Brain microvascular endothelial cell (primary cell): ENCODE measurements at regions not wholly inside any gene's neighbourhood (a gene's known extent, or its start where the extent isn't known, plus 50 kb on each side); places are given as distances from the start of the nearest gene placed in this dataset.

Experiments
- DNase-seq: peaks from one replicate; pipeline ENCODE4 v3.0.0-alpha.2; 2020
- H3K27ac ChIP-seq: fragments of 250-450 bp; sonication (Bioruptor Pico); 2 replicates; pipeline ENCODE4 v1.5.1; 2020; ENCODE audit warnings: mild to moderate bottlenecking, moderate library complexity
- H3K27me3 ChIP-seq: fragments of 250-450 bp; sonication (Bioruptor Pico); replicated peaks from 2 replicates; pipeline ENCODE4 v1.5.1; 2020; ENCODE audit warnings: mild to moderate bottlenecking
- H3K36me3 ChIP-seq: fragments of 250-450 bp; sonication (Bioruptor Pico); replicated peaks from 2 replicates; pipeline ENCODE4 v1.5.1; 2020; ENCODE audit warnings: mild to moderate bottlenecking
- H3K4me3 ChIP-seq: 2 replicates; pipeline ENCODE4 v1.5.1; 2011; ENCODE audit warnings: low read depth, mild to moderate bottlenecking, control low read depth, low read length, moderate library complexity
- in situ Hi-C: cut with HindIII; loops from 2 replicates; pipeline ENCODE4 v1.10.0; 2017; ENCODE audit warnings: low sequenced_read_pairs, low pct_ligation_motif_present
- TF ChIP-seq, protein P1 (sequence below): IDR thresholded peaks from 2 replicates; pipeline ENCODE4 v1.5.1; 2011; ENCODE audit warnings: low read depth, mild to moderate bottlenecking, moderate library complexity, low read length, control low read depth, inconsistent platforms; ENCODE audit errors: missing control alignments

DNA sequence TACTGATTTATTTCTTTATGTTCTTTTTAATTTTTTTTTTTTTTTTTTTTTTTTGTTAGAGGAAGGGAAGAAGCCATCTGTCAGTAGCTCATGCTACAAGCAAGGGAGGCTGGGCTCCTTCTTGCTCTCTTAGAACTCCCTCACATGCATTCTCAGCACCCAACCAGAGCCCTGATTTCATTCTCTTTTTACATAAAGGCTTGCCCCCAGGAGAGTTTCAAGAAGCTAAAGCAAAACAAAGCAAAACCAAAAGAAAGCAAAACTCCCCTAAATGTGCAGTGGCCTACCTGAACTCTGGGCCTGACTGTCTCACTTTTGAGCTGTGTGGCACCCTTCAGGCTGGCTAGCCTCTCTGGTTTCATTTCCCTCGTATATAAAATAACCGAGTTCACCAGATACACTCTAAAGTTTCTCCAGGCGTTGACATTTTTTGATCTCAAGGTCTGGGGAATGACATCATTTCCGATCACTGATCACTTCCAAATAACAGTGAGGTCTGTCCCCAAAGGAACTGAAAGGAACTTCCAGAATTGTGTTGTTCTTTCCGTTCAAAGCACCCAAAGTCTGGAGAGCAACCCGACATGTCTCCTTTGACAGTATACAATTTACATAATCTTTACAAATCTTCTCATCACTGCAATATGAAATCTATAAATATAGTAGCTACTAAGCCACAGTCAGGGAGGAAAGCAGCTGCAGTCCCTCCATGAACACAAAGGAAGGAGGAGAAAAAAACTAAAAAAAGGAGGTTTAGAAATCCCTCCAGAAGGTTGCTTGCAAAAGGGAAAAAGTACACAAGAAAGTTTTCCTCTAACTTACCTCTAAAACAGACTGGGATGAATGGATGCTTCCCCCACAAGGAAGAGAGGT is 145.6 kb upstream of the NCK2 start:
- Histone ChIP-seq H3K27me3 (no peaks in the 10 kb centered on the region), H3K36me3 (no peaks in the 10 kb centered on the region), H3K4me3 (no peak overlapping the region), H3K27ac (no peak overlapping the region)
- DNase-seq, result no peak
- TF ChIP-seq, protein P1, sequence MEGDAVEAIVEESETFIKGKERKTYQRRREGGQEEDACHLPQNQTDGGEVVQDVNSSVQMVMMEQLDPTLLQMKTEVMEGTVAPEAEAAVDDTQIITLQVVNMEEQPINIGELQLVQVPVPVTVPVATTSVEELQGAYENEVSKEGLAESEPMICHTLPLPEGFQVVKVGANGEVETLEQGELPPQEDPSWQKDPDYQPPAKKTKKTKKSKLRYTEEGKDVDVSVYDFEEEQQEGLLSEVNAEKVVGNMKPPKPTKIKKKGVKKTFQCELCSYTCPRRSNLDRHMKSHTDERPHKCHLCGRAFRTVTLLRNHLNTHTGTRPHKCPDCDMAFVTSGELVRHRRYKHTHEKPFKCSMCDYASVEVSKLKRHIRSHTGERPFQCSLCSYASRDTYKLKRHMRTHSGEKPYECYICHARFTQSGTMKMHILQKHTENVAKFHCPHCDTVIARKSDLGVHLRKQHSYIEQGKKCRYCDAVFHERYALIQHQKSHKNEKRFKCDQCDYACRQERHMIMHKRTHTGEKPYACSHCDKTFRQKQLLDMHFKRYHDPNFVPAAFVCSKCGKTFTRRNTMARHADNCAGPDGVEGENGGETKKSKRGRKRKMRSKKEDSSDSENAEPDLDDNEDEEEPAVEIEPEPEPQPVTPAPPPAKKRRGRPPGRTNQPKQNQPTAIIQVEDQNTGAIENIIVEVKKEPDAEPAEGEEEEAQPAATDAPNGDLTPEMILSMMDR, result no peak
- in situ Hi-C loops, result no loop called here

DNA sequence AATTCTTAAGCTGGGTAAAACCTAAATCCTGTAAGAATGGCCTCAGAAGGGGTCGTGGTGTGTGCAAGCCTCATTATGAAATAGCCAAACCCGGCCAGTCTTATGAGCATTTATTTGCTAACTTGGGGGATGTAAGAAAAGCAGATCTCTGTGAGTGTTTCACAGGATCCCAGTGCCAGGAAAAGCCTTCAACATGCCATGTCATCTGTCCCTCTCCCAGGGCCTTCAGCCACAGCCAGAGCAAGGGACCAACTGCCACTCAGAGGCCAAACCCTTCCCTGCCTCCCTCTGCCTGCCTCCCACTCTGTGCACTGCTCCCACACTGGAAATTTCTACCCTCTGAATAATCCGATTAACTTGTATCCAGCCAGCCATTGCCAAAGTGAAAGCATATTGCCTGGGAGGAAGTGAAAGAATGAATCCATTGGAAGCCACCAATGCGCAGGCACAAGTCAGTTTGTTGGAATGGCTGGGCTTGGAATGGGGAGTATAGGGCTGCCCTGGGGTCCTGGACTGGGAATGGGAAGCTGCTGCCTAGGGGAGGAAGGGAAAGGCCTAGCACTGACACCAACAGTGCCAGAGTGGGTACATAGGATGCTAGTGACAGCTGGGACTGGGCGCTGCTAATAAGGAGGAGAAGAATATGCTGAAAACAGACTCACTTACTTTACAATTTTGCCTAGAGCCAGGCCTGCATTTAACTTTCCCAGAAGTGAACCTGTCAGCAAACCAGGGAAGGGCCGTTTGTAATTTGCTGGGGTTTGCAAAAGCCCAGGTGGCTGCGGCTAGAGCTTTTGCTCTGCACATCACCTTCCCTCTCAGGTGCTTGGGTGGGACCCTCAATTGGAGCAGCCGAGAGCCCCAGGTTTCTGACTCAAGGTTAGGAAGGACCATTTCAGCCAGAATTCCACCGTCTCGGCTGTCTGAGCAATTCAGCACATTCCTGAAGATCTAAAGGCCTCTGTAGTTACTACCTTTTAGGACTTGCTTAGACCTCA is 146.6 kb upstream of the NCK2 start:
- in situ Hi-C loops, result no loop called here
- no peaks in the 10 kb centered on the region for H3K27me3 ChIP-seq
- H3K27ac ChIP-seq, result no peak overlapping the region
- no peak overlapping the region for H3K4me3 ChIP-seq
- TF ChIP-seq, protein P1, result no peak
- DNase-seq, result no peak
- H3K36me3 ChIP-seq, result no peaks in the 10 kb centered on the region

DNA sequence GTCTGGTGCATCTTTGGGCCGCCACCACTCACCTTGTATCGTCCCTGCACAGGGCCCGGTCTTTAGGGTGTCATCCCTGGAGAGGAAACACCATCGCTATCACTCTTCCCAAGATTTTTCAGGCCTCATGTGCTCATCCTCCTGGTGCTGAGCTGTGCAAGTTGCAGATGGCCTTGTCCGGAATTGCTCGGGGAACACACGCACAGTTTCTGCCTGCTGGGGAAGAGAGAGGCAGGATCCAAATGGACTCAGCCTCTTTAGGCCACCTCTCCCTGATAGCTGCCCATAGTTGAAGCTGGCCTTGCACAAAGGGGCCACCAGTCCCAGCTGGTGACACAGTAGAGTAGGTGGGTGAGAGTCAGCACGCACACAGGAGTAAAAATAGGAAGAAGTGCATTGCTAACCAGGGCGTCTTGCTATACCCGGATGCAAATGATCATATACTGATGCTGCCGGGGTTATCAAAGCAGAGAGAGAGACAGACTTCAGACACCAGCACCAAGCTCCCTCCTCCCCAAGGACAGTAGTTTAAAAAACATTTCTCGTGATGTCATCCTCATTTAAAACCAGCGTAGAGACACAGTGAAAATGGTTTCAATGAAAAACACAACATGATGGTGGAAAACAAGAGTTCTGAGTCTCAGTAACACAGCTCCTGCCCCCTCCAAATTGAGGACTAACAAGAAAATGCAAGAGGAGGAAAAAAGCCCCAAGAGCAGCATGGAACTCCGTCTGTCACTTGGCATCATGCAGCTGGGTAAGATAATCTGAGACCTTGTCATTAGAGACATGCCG is 147.5 kb upstream of the NCK2 start:
- TF ChIP-seq, protein P1, result no peak
- H3K4me3 ChIP-seq, result no peak overlapping the region
- no peaks in the 10 kb centered on the region for H3K27me3 ChIP-seq
- in situ Hi-C loops, result no loop called here
- H3K36me3 ChIP-seq, result no peaks in the 10 kb centered on the region
- no peak overlapping the region for H3K27ac ChIP-seq
- no peak for DNase-seq

DNA sequence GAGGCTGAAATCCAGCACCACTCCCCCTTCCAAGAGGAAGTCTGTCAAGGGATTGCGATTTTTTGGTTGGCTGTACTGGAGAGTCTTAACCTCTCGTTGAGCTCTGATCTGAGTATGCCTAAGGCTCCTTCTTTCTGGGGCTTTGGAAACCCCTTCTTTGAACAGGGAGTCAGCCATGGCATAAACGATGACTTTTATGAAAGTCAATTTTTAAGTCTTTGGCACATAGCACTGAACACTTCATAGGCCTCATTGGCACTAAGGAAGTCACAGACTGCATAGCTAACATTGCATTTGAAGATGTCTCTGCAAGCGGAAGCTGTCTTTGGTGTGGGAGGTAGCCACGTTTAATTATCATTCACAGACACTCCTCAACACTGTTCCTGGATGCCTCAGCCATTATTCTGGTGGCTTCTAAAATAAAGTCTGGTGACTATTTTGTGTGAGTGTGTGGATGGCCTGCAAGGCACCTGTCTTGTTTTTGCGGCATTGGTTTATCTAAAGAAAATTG is 148.2 kb upstream of the NCK2 start:
- H3K27me3 ChIP-seq, result no peaks in the 10 kb centered on the region
- in situ Hi-C loops, result no loop called here
- no peak overlapping the region for H3K4me3 ChIP-seq
- H3K36me3 ChIP-seq, result no peaks in the 10 kb centered on the region
- no peak overlapping the region for H3K27ac ChIP-seq
- DNase-seq, result no peak
- TF ChIP-seq, protein P1, result no peak

DNA sequence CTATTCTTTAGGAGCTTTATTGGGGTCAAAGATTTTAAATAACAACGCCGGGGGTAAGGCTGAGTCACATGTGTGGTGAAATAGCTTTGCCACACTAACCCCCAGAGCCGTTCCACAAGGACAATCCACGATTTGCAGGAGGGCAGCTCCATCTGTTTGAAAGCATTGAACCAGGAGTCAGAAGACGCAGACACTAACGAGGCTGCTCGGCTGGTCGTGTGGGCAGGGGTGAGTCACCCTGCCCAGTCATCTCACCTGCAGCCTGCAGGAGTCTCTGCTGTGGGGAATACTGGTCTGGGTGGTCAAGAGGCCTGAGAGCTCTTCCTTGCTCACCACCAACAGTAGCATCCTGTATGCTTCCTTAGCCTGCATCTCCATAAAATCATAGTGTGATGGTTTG is 149.2 kb upstream of the NCK2 start:
- H3K36me3 ChIP-seq, result no peaks in the 10 kb centered on the region
- in situ Hi-C loops, result no loop called here
- no peak overlapping the region for H3K27ac ChIP-seq
- TF ChIP-seq, protein P1, result peak; percentile 6
- no peak overlapping the region for H3K4me3 ChIP-seq
- no peaks in the 10 kb centered on the region for H3K27me3 ChIP-seq
- no peak for DNase-seq
